ENCODE measurements at regions not wholly inside any gene's neighbourhood (a gene's known extent, or its start where the extent isn't known, plus 50 kb on each side); places are given as distances from the start of the nearest gene placed in this dataset.

DNA sequence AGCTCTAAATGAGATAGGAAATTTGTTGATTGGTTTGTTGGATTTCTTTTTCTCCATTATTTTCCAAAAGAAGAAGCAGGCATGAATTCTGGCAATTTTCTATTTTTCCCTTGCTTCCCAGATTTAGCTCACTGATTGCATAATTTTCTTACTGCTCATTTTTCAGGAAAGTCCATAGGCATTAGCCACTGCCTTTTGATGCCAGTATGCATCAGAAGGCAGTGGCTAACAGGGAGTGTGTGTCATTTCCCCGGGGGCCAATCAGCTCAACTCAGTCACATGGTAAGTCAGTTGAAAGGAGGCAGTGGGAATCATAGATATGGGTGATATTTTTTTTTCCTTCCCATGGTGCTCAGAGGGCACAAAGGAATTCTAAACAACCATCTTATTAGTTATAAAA lies 156.7 kb downstream of the TRIML1 start:
- 100% methylated on average over 1 of the region's 1 CpG for WGBS

DNA sequence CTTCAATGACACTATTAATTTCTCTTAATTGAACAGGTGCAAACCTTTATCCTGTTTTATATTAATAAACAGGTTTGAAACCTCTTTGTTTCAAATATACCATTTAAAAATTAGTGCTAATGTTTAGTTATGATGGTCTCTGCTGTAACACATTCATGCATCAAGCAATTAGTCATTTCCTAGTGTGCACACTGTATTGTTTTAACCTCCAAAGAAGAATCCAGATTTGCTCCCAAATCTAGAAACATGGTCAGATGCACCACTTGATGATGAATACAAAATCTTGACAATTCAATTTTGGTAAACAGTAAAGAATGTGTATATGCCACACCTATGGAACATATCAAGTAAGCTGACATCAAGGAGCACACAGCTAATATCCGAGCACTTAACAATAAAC lies 157.1 kb downstream of the TRIML1 start:
- no peak overlapping the region for H2BK5ac ChIP-seq (ENCODE audit: low read depth, low read length, poor library complexity, severe bottlenecking)
- H3K36me3 ChIP-seq (ENCODE audit: control insufficient read depth in 1 of 2, insufficient read depth in 2 of 2, low read depth in 1 of 2, low read length in 2 of 2), result no peaks in the 10 kb centered on the region
- H4K91ac ChIP-seq (ENCODE audit: low read length), result no peak overlapping the region
- H3K18ac ChIP-seq (ENCODE audit: low read depth in 1 of 2, low read length in 2 of 2), result no peak overlapping the region
- H3K9ac ChIP-seq (ENCODE audit: low read length), result peak overlapping the region; percentile 27
- H3K79me1 ChIP-seq (replicated peaks; ENCODE audit: low read length, poor library complexity, severe bottlenecking), result no peaks in the 10 kb centered on the region
- H2AK5ac ChIP-seq (ENCODE audit: low read length, severe bottlenecking), result no peak overlapping the region
- no peak for DNase-seq
- no peak overlapping the region for H3K4me3 ChIP-seq (ENCODE audit: insufficient read depth in 1 of 2, low read depth in 1 of 2, low read length in 2 of 2)
- H3K4me1 ChIP-seq (ENCODE audit: control insufficient read depth, insufficient read depth, low read depth, low read length), result peaks cover 1% of the 10 kb centered on the region
- H3K14ac ChIP-seq (ENCODE audit: low read length in 2 of 2), result no peak overlapping the region
- no peak overlapping the region for H3K4me2 ChIP-seq (ENCODE audit: low read length, poor library complexity, severe bottlenecking)
- H2AFZ ChIP-seq (ENCODE audit: low read depth, low read length), result no peak overlapping the region
- no CpG with 5 or more reads among the region's 1 CpG for WGBS
- no peak overlapping the region for H2BK120ac ChIP-seq (ENCODE audit: low read depth, low read length)
- H4K8ac ChIP-seq (ENCODE audit: low read length), result no peak overlapping the region
- no peaks in the 10 kb centered on the region for H3K27me3 ChIP-seq (ENCODE audit: control insufficient read depth in 1 of 2, insufficient read depth in 1 of 2, low read length in 2 of 2)
- no peak overlapping the region for H2BK12ac ChIP-seq (ENCODE audit: low read length in 2 of 2)
- no peaks in the 10 kb centered on the region for H3K9me3 ChIP-seq (ENCODE audit: control insufficient read depth, low read length)
- H3K4ac ChIP-seq (ENCODE audit: low read depth in 1 of 2, low read length in 2 of 2), result no peak overlapping the region
- H2BK15ac ChIP-seq (ENCODE audit: low read depth, poor library complexity, severe bottlenecking), result no peak overlapping the region
- H3K23ac ChIP-seq (ENCODE audit: low read length in 2 of 2), result no peak overlapping the region
- no peak overlapping the region for H3K27ac ChIP-seq (ENCODE audit: low read length, poor library complexity, severe bottlenecking)

More for the DNA sequence above, 156.7 kb downstream of the TRIML1 start:
- Histone ChIP-seq H3K9me3 (ENCODE audit: control insufficient read depth, low read length) (no peaks in the 10 kb centered on the region), H3K79me1 (replicated peaks; ENCODE audit: low read length, poor library complexity, severe bottlenecking) (no peaks in the 10 kb centered on the region), H3K4me1 (ENCODE audit: control insufficient read depth, insufficient read depth, low read depth, low read length) (peaks cover 1% of the 10 kb centered on the region), H3K27ac (ENCODE audit: low read length, poor library complexity, severe bottlenecking) (no peak overlapping the region), H2BK120ac (ENCODE audit: low read depth, low read length) (no peak overlapping the region), H3K4me2 (ENCODE audit: low read length, poor library complexity, severe bottlenecking) (no peak overlapping the region), H3K27me3 (ENCODE audit: control insufficient read depth in 1 of 2, insufficient read depth in 1 of 2, low read length in 2 of 2) (no peaks in the 10 kb centered on the region), H2BK5ac (ENCODE audit: low read depth, low read length, poor library complexity, severe bottlenecking) (no peak overlapping the region), H3K4me3 (ENCODE audit: insufficient read depth in 1 of 2, low read depth in 1 of 2, low read length in 2 of 2) (no peak overlapping the region), H3K14ac (ENCODE audit: low read length in 2 of 2) (no peak overlapping the region), H3K18ac (ENCODE audit: low read depth in 1 of 2, low read length in 2 of 2) (no peak overlapping the region), H3K4ac (ENCODE audit: low read depth in 1 of 2, low read length in 2 of 2) (no peak overlapping the region), H2BK12ac (ENCODE audit: low read length in 2 of 2) (no peak overlapping the region), H3K23ac (ENCODE audit: low read length in 2 of 2) (no peak overlapping the region), H3K9ac (ENCODE audit: low read length) (peak overlapping the region; percentile 72), H4K91ac (ENCODE audit: low read length) (no peak overlapping the region), H4K8ac (ENCODE audit: low read length) (no peak overlapping the region), H3K36me3 (ENCODE audit: control insufficient read depth in 1 of 2, insufficient read depth in 2 of 2, low read depth in 1 of 2, low read length in 2 of 2) (no peaks in the 10 kb centered on the region), H2BK15ac (ENCODE audit: low read depth, poor library complexity, severe bottlenecking) (no peak overlapping the region), H2AK5ac (ENCODE audit: low read length, severe bottlenecking) (no peak overlapping the region), H2AFZ (ENCODE audit: low read depth, low read length) (no peak overlapping the region)
- peak; percentile 9 for DNase-seq

DNA sequence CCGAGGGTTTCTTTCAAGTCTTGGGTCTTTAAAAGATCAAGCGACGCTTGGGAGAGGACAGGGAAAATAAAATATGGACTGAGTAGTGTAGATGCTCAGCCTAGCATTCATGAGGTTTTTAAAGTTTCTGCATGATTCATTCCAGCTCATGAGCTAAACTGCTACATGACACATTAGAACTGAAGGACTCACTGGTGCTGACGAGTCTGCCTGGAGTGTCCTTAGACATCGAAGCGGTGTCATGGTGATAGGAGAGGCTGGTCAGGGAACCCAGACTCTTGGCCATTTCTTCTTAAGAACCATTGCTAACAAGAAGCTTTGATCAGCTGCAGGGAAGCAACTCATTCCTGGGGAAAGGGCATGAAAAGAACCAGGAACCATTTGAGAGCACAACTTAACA lies 158.6 kb downstream of the TRIML1 start:
- H3K4ac ChIP-seq (ENCODE audit: low read depth in 1 of 2, low read length in 2 of 2), result no peak overlapping the region
- H4K8ac ChIP-seq (ENCODE audit: low read length), result peak overlapping the region; percentile 3
- 77% methylated on average over 6 of the region's 6 CpGs for WGBS

DNA sequence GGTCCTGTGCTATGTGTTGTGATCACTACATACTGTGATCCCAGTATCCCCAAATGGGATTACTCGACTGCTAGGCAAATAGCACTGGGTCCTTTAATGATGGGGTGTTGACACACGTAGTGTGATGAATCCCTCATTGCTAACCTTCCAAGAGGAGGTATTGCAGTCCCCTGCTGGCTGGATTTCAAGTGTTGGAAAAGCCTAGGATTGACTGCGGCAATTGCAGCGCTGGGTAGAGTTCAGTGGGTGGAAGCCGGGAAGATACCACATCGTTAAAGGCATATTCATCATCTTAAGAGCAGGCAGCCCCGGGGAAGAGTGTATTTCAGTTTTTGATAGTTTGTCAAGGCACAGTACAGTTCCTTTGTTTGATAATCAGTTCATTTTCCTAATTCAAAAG lies 159.9 kb downstream of the TRIML1 start:
- no peak overlapping the region for H3K14ac ChIP-seq (ENCODE audit: low read length in 2 of 2)
- 82% methylated on average over 7 of the region's 7 CpGs for WGBS

More for the DNA sequence above, 158.6 kb downstream of the TRIML1 start:
- Histone ChIP-seq H3K4me2 (ENCODE audit: low read length, poor library complexity, severe bottlenecking) (no peak overlapping the region), H3K4me3 (ENCODE audit: insufficient read depth in 1 of 2, low read depth in 1 of 2, low read length in 2 of 2) (no peak overlapping the region), H4K91ac (ENCODE audit: low read length) (no peak overlapping the region), H3K36me3 (ENCODE audit: control insufficient read depth in 1 of 2, insufficient read depth in 2 of 2, low read depth in 1 of 2, low read length in 2 of 2) (no peaks in the 10 kb centered on the region), H3K9me3 (ENCODE audit: control insufficient read depth, low read length) (no peaks in the 10 kb centered on the region), H2BK120ac (ENCODE audit: low read depth, low read length) (no peak overlapping the region), H3K79me1 (replicated peaks; ENCODE audit: low read length, poor library complexity, severe bottlenecking) (no peaks in the 10 kb centered on the region), H2BK12ac (ENCODE audit: low read length in 2 of 2) (no peak overlapping the region), H3K18ac (ENCODE audit: low read depth in 1 of 2, low read length in 2 of 2) (no peak overlapping the region), H3K9ac (ENCODE audit: low read length) (peak overlapping the region; percentile 63), H2AFZ (ENCODE audit: low read depth, low read length) (no peak overlapping the region), H3K4me1 (ENCODE audit: control insufficient read depth, insufficient read depth, low read depth, low read length) (peaks cover 1% of the 10 kb centered on the region), H3K23ac (ENCODE audit: low read length in 2 of 2) (no peak overlapping the region), H2BK5ac (ENCODE audit: low read depth, low read length, poor library complexity, severe bottlenecking) (no peak overlapping the region), H2BK15ac (ENCODE audit: low read depth, poor library complexity, severe bottlenecking) (no peak overlapping the region), H3K27ac (ENCODE audit: low read length, poor library complexity, severe bottlenecking) (no peak overlapping the region), H3K14ac (ENCODE audit: low read length in 2 of 2) (no peak overlapping the region), H3K27me3 (ENCODE audit: control insufficient read depth in 1 of 2, insufficient read depth in 1 of 2, low read length in 2 of 2) (no peaks in the 10 kb centered on the region), H2AK5ac (ENCODE audit: low read length, severe bottlenecking) (no peak overlapping the region)
- DNase-seq, result peak; percentile 16

More for the DNA sequence above, 159.9 kb downstream of the TRIML1 start:
- Histone ChIP-seq H3K9me3 (ENCODE audit: control insufficient read depth, low read length) (no peaks in the 10 kb centered on the region), H2AK5ac (ENCODE audit: low read length, severe bottlenecking) (no peak overlapping the region), H3K4me3 (ENCODE audit: insufficient read depth in 1 of 2, low read depth in 1 of 2, low read length in 2 of 2) (no peak overlapping the region), H4K91ac (ENCODE audit: low read length) (no peak overlapping the region), H2BK12ac (ENCODE audit: low read length in 2 of 2) (no peak overlapping the region), H3K4ac (ENCODE audit: low read depth in 1 of 2, low read length in 2 of 2) (no peak overlapping the region), H3K36me3 (ENCODE audit: control insufficient read depth in 1 of 2, insufficient read depth in 2 of 2, low read depth in 1 of 2, low read length in 2 of 2) (no peaks in the 10 kb centered on the region), H3K9ac (ENCODE audit: low read length) (no peak overlapping the region), H3K27me3 (ENCODE audit: control insufficient read depth in 1 of 2, insufficient read depth in 1 of 2, low read length in 2 of 2) (no peaks in the 10 kb centered on the region), H4K8ac (ENCODE audit: low read length) (no peak overlapping the region), H3K23ac (ENCODE audit: low read length in 2 of 2) (no peak overlapping the region), H2BK15ac (ENCODE audit: low read depth, poor library complexity, severe bottlenecking) (no peak overlapping the region), H3K4me2 (ENCODE audit: low read length, poor library complexity, severe bottlenecking) (no peak overlapping the region), H3K18ac (ENCODE audit: low read depth in 1 of 2, low read length in 2 of 2) (no peak overlapping the region), H2BK120ac (ENCODE audit: low read depth, low read length) (no peak overlapping the region), H3K4me1 (ENCODE audit: control insufficient read depth, insufficient read depth, low read depth, low read length) (peaks cover 1% of the 10 kb centered on the region), H2BK5ac (ENCODE audit: low read depth, low read length, poor library complexity, severe bottlenecking) (no peak overlapping the region), H3K79me1 (replicated peaks; ENCODE audit: low read length, poor library complexity, severe bottlenecking) (no peaks in the 10 kb centered on the region), H2AFZ (ENCODE audit: low read depth, low read length) (no peak overlapping the region), H3K27ac (ENCODE audit: low read length, poor library complexity, severe bottlenecking) (no peak overlapping the region)
- no peak for DNase-seq
